Kidney capillary endothelial cell (primary cell): ENCODE measurements at regions not wholly inside any gene's neighbourhood (a gene's known extent, or its start where the extent isn't known, plus 50 kb on each side); places are given as distances from the start of the nearest gene placed in this dataset.

ENCODE experiments used
- DNase-seq: peaks from one replicate; pipeline ENCODE4 v3.0.0-alpha.2; 2018; ENCODE audit warnings: low spot score

DNA sequence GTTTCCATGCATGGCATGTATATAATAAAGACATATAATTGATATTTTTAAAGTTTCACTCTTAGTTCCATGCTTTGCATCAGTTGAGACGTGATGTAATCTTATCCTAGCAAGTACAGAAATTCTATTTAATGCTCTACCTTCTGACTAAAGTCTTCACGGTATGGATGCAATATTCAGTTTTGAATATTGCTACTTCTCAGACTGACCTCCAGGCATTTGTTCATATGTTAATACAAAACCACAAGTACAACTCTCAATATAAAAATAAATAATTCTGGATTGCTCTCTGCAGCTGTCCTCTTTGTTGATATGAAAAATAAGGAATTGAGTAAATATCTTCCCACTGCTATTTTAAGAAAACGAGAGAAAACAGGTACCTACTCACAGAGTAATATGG, 309.8 kb upstream of the HAND2 start:
- no peak for DNase-seq

DNA sequence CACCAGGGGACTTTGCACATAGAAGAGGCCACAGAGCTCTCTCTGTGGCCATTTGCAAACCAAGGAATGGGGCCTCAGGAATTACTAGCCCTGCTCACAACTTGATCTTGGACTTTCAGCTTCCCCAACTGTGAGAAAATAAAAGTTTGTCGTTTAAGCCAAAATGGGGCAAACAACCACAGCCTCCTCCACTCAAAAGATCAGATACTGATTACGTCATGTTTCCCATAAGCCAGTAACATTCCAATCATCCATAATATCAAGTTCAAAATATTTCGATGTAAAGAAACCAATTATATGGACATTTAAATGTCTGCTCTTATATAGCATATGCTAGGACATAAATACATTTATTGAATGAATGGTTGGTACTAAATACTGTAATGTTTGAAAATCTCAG, 307.5 kb upstream of the HAND2 start:
- no peak for DNase-seq

DNA sequence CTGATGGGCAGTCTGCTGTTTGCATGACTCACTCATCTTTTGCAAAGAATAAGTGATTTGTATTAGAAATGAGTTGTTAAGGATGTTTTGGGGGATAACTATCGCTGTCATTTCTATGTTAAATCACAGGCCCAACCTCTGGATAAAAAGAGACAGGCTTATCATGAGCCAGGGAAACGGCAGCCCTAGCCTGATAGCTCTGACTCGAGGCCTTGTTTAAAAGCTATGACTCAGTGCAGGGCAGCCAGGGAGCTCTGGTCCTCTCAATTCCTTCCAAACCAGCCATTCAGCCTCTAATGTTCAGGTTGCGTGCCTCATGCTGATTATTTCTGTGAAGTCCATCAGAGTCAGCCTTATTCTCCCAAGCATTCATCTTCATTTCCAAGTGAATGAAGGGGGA, 305.9 kb upstream of the HAND2 start:
- DNase-seq: no peak

DNA sequence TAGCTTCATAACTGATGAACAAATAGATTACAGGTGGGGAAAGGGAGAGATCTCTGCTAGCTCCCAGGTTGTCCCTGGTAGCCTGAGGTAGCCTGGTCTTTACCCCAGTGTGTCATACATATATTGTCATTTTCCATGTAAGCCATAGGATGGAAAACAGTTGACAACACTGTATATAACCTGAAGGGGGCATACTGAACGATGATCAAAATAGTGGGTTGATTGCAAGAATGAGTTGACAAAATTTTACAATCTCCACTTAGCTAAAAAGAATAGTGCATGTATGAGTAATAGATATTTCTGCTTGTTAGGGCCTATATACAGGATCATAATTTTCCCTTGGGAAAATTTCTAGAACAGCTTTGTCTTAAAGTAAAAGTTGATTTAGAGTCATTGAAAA, 304.1 kb upstream of the HAND2 start:
- no peak for DNase-seq

DNA sequence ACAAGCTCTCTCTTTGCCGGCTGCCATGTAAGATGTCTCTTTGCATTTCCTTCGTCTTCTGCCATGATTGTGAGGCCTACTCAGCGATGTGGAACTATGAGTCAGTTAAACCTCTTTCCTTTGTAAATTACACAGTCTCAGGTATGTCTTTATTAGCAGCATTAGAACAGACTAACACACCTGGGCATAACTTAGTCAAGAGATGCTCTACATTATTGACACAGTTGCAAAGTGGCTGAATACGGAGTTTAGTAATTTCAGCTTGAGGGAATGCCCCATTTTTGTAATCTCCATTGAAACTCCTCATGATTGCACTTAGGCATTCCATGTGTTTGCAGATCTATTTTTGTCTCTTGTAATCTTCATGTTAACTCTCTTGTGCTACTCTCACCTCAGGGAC, 299.5 kb upstream of the HAND2 start:
- DNase-seq: no peak

DNA sequence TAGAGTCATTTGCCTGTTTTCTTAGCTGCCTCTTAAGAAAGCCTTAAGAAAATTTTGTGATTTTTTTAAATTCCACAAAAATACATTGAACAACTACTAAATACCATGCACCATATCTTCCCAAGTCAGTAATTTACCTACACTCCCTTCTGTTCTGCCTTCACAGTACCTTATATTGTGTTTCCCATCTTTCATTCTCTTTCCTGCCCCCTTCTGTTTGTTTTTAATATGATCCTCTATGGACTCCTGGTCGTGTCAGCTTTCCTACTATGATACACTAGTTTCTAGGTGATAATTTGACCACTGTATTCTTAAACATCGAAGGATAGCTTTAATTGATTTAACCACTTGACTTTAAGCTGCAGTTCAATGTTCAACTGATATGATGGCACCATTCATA, 297.7 kb upstream of the HAND2 start:
- no peak for DNase-seq

DNA sequence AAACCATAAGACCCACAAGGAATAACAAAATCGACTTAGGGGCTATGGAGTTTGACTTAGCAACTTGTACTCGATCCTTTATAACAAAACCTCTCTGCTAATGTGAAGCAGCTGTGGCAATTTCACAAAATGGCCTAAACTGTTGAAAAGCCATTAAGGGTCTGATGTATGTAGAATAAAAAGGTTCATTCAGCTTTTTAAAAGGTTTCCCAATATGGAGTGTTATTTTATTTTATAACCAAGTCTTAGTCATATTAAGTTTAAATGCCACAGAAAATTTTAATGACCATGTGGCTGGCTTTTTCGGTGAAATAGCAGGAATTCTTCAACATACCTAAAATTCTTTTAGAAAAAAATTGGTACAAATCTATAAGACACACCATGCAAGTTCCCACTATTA, 291.8 kb upstream of the HAND2 start:
- DNase-seq: no peak

DNA sequence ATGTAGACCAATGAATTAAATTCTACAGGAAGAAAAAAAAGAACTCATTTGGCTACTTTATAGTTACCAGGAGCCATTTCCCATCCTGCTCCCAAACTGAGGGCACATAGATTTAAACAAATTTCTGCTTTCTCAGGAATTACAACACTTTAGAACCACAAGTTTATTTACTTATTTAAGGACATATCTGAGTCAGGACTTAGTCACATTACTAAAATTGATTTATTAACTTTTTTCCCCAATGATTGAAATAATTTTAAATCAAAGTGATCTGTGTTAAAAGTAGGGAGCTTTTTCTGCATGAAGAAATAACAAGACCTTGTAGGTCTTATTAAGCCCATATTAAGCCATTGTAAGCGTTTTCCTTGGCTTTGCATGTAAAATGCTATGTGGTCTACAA, 291.0 kb upstream of the HAND2 start:
- DNase-seq: no peak

DNA sequence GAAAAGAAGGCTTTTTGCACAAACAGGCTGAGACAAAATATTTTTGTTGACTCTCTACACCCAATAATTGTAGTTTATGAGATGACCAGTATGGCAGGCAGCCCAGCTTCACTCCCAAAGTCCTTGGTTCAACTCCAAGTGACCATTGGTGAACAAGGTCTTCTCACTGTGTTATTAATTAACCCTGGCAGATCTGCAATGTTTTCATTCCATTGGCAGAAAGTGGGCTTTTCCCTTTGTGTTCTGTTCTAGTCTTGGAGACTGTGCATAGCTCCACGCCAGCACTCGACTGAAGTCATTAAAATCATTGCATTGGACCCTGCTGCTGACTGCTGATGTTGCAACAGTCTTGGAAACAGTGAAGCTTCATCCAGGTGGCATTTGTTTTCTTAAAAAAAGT, 277.3 kb upstream of the HAND2 start:
- DNase-seq: no peak

DNA sequence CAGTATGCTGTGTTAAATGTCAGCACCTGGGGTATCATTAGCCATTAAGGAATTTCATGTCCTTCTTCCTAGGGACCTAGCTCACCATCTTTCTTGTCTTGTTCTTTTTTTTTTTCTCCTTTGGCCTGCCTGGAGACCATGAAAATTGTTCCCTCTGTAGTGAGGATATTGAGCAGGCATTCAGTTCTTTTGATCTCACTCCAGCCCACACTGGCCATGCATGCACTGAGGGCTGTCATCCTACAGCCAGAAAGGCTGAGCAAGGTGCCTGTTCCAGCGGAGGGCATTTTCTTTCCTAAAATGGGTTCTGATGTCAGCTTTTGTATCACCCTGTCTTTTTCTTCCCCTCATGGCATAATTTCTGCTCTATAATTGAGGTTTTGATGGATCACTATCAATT, 275.9 kb upstream of the HAND2 start:
- DNase-seq: no peak

DNA sequence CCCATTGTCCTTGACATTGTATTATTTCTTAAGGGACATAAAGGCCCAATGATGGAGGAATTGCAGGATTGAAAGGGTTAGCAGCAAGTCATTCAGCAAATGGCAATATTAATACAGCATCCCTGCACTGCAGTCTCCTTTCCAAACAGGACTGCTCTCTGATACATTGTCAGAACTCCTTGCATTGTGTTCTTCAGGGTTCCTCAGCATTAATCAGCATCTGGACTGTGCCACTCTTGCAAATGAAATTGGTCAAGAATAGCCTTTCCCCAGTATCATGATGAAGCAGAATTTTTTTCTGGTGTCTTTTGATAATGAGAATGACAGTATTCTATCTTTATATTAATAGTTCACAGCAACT, 272.6 kb upstream of the HAND2 start:
- no peak for DNase-seq

DNA sequence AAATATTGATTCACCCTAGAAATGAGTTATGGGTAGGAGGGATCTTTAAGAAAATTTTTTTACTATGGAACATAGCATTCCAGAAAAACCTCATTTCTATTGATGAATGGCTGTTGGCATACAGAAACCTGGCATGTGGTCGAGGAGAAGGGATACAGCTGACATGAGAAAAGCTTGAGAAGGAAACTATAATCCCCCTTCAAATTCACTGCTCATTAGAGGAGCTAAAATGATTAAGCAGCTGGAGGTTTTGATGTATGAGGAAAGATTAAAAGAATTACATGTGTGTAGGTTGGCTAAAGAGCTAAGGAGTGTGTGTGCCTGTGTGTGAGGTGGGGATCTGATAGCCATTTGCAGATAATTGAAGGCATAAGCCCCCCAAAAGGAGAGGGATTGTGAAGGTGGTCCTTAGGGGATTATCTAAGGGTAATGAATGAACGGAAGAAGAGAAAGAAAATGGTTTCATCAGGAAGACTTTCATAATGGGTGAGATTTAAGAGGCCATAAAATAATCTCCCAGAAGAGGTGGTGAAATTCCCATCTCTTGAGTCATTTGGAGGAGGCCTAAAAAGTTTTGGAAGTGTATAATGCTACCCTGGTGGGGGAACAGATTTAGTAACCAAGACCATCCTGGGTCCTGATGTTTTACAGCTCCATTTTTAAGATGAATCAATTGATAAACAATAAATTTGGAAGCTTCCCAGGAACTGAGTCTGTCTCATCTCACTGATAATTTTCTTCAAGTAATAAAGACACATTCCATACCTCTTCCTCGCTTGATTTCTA, 272.0 kb upstream of the HAND2 start:
- DNase-seq: no peak

DNA sequence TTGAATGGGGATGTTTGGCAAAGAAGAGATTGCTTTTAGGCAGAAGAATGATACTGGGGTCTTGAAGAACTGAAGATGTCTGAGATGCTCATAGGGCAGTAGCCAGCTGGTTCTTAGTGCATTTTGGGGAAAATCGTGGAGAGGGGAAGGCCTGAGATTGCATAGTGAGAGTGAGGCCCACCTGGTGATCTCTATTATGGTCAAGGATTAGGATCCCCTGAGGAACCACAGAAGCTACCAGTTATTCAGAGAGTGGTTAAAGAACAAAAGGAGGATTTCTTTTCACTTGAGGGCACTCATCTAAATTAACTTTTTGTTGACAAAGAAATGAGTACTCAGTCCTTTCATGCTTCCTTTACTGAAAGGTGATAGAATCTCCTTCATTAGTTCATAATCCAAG, 271.3 kb upstream of the HAND2 start:
- no peak for DNase-seq

DNA sequence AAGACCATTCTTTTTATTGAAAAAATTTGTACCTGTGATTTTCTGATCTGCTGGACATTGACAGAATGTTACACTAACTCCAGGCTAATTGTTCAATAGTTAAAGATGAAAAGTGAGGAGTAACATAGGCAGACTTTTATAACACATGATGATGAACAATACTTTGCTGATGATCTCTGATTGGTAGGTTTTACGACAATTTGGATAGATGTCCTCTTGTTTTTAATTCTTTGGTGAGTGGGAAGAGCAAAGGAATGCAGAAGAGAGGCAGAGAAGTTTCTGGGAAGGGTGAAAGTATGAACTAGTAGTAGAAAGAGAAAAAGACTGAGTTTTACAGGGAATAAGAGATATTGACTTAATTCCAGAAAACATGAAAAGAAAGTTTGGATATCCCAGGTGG, 267.3 kb upstream of the HAND2 start:
- DNase-seq: no peak

DNA sequence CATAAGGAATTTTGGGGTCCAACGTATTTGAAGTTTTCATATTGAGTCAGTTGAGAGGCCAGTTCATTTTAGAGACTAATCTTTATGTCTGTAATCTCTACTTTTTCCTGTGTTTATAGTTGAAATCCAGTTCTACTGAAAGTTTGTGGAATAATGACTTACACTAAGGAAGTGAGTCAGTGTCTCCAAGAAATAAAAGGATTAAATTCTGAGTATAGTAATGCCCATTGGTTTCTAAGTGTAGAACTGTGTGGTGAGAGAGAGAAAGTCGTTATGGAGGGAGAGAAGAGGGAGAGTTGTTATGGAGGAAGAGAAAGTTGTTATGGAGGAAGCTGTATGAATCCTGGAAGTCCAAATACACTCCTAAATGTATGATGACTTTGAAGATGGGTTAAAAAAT, 264.6 kb upstream of the HAND2 start:
- DNase-seq: no peak

DNA sequence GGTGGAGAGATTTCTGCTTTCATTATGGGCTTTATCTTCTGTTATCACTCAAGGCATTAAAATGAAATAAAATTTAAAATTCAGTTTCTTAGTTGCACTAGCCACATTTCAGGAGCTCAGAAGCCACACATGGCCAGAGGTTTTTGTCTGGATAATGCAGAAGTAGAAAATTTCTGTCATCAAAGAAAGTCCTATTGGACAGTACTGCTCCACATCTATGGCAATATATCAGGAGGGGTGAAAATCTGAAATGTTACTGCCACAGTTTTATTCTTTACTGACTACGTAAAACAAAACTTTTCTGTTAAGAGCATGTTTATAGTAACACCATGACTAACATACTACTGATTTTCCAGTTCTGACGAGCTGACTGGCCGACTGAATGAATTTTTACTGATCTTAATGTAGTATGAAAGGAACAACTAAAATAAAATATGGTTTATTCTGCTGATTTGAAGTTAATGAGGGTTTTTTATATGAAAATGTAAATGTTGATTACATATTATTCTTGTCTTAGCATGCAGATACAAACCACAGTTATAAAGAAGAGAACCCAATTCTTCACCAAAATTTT, 264.0 kb upstream of the HAND2 start:
- no peak for DNase-seq

DNA sequence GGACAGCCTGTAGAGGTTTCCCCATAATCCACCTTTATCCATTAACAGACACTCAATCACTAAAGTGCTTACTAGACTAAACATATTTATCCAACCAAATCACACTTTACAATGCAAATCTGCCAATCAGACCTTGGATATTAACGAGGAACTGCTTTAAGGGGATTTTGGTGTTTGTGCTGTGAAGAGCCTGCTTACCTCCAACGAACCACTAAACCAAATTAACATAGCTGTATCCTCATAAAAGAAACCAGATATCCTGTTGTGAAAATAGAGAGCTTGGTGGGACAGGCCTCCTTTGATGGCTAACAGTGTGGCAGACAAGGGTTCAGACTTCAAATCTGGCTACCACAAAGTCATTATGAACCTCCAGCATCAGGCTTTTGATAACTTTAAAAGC, 252.6 kb upstream of the HAND2 start:
- no peak for DNase-seq

DNA sequence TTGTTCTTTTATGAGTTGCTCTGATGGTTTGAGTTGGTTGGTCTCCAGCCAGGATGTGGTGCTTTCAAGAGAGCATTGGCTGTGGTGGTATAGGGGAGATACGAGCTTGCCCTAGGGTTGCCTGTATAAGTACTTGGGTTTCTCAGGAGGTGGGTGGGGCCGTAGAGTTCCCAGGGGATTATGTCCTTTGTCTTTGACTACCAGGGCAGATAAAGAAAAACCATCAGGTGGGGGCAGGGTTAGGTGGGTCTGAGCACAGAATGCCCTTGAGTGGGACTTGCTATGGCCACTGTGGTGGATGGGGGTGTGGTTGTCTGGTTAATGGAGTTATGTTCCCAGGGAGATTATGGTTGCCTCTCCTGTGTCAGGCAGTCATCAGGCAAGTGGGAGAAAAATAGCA, 247.9 kb upstream of the HAND2 start:
- DNase-seq: no peak

DNA sequence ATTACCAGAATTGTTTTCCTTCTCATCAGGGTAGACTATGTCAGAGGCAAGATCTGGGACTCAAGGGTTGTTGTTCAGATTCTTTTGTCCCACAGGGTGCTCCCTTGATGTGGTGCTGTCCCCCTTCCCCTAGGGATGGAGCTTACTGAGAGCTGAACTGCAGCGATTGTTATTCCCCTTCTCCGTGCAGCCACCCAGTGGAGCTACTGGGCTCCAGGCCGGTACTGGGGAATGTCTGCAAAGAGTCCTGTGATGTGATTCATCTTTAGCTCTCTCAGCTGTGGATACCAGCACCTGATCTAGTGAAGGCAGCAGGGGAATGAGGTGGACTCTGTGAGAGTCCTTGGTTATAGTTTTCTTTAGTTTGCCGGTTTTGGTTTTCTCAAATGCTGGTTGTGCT, 247.4 kb upstream of the HAND2 start:
- DNase-seq: no peak

DNA sequence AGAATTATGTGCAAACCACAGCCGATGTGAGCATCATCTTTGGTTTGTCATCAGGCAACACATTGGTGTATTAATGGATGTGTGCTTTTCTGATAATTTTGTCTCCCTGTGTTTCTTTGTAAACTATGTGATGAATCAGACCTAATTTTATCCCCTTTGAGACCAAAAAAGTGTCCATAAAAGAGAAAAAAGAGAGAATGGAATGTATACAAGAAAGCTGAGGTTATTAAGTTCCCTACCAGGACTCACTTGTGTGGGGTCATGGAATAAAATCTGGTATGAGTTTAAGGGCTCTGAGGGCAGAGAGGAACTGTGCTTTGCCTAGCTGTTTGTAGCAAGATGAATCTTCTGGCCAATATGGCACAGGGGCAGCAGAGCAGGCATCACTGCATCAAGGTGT, 239.5 kb upstream of the HAND2 start:
- DNase-seq: no peak

DNA sequence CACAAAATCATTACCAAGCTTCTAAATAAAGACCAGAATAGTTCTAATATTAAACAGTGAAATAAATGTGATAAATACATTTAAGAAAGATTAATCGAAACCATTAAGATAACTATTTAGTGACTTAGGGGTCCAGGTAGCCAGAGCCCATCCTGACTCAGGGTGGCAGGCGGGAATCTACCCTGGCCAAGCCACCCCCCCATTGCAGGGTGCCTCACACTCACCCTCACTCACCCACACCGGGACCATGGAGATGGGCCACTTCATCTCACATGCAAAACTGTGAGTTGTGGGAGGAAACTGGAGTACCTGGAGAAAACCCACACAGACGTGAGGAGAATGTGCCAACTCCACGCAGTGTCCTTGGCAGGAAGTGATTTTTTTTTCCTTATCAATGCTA, 237.6 kb upstream of the HAND2 start:
- no peak for DNase-seq

DNA sequence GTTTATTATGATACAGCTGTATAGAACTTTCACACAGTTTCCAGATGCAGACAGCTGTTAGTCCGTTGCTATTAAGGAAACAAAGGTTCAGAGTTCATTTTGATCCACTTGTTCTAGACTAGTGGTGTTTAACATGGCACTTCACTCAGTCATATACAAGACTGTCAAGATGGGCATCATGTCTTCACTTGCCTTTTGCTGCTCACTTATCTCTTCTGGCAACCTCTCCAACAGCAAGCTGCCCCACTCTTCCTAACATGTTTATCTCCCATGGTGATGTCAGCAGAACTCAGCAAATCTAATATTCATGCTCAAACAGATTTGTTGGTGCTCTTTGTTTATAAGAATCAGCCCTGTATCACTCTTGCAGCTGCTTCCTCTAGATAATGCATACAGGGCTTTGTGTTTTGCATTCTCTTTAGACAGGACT, 236.2 kb upstream of the HAND2 start:
- no peak for DNase-seq

DNA sequence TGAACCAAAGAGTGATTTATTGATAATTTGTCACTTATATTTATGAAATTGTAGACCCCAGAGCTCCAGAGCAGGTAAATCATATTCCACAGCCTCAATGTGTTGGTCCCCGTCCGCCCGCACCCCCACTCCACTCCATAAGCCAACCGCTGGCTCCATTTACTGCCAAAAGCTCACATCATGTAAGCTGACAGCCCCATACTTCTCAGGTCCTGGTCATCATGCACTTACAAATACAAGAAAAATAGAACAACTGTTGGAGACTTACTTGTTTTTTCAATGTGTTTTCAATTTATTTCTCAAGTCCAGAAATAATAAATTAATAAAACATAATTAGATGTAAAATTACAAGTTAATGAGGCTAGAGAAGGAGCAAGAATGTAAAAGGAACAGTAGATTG, 235.7 kb upstream of the HAND2 start:
- DNase-seq: no peak

DNA sequence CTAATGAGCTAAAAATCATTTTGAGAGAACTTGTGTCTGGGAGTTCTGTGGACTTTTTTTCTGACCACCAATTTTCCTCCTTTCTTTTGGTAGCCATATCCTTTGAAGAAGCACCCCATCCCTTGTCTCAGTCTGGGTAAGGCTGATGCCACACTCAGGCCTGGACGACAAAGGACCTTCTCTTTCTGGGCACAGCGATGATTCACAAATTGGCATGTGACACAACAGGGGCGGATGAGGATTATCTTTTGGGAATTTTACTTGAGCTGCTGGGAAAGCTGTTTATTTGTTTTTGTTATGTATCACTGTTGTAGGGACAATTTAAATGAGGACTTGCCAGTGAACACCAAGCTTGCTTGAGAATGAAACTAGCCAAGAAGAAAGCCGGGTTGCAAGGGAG, 233.4 kb upstream of the HAND2 start:
- no peak for DNase-seq
